K562 (cell line): ENCODE measurements at regions not wholly inside any gene's neighbourhood (a gene's known extent, or its start where the extent isn't known, plus 50 kb on each side); places are given as distances from the start of the nearest gene placed in this dataset.
"Not testable (repeated sequence)": the region's sequence is repeated elsewhere in the genome, so short reads cannot be mapped to it uniquely, and the experiment has no call there.

Experiments used
- EZH2 ChIP-seq: IDR thresholded peaks from 2 replicates; pipeline ENCODE4 v1.6.1; 2012; ENCODE audit warnings: low read depth, mild to moderate bottlenecking, inconsistent platforms, low read length, borderline replicate concordance
- FOXJ3 ChIP-seq: sonication (generic); formaldehyde crosslinking; IDR thresholded peaks from 2 replicates; pipeline ENCODE4 v1.4.0; 2020; ENCODE audit warnings: mild to moderate bottlenecking, missing genetic modification reagents
- GTF2B ChIP-seq: IDR thresholded peaks from 2 replicates; pipeline ENCODE4 v1.6.1; 2011; ENCODE audit not compliant: insufficient read length; ENCODE audit errors: extremely low read depth
- HDAC1 ChIP-seq, 2 experiments: fragments of 450-650 bp; IDR thresholded peaks; 2 replicates each; pipeline ENCODE4 v1.6.1; 2016 to 2017; ENCODE audit warnings: inconsistent platforms in 1 of 2, mild to moderate bottlenecking in 1 of 2, moderate library complexity in 1 of 2
- MAZ ChIP-seq, 2 experiments: fragments of 450-650 bp in 1 of 2; sonication (generic) in 1 of 2; formaldehyde crosslinking; IDR thresholded peaks in 1 of 2; conservative IDR thresholded peaks in 1 of 2; 2 replicates each; pipeline versions ENCODE4 v1.4.0 to v1.5.0; 2020; ENCODE audit warnings: mild to moderate bottlenecking in 1 of 2, missing genetic modification reagents in 1 of 2
- RFX5 ChIP-seq: IDR thresholded peaks from 2 replicates; pipeline ENCODE4 v1.6.1; 2011; ENCODE audit warnings: low read depth, mild to moderate bottlenecking, improper control_type of control experiment, low read length

GRCh38 chr15:20430495-20430894, 111.1 kb downstream of the GOLGA6L6 start:
- TF ChIP-seq HDAC1 (IDR thresholded peaks at IDR 0.05); RFX5; MAZ (CRISPR knock-in tag; conservative IDR thresholded peaks at IDR 0.05 in 1 of 2, IDR thresholded peaks at IDR 0.05 in 1 of 2); EZH2; FOXJ3 (CRISPR knock-in tag); GTF2B: not testable (repeated sequence)
